ENCODE measurements at regions not wholly inside any gene's neighbourhood (a gene's known extent, or its start where the extent isn't known, plus 50 kb on each side); places are given as distances from the start of the nearest gene placed in this dataset.

DNA sequence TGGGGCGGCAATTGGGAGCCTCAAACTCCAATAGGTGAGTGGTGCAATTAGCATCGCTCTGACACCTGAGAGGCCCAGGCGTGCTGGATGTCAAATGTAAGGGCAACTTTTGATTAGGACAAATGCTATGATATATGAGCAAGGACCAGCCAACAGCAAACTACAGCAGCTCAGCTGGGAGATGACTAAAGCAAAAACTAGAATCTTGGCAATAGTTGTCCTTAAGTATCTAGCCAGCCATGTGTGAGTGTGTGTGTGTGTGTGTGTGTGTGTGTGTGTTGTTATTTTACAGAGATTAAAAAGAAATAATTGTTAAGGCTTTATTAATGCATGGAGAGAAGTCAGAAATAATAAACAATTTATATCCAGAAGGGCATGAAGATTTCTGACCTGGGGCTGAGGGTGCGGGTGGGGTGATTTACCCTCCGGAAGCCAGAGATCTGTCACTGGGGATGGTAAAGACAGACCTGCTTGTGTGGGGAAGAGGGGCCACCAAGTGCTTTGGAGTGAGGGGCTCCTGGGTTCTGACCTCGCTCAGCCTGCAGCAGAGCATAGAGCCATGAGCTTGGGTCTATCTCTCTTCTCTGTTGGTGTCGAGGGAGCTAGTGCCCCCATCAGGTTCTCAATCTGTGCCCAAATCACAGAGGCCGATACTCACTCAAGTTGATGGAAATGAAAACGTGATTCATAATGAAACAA lies 77.3 kb downstream of the EMX2 start:
- H3K36me3 ChIP-seq (ENCODE audit: control insufficient read depth in 1 of 2, insufficient read depth in 2 of 2, low read depth in 1 of 2, low read length in 2 of 2) = no peaks in the 10 kb centered on the region
- H3K4me1 ChIP-seq (ENCODE audit: control insufficient read depth, insufficient read depth, low read depth, low read length) = no peaks in the 10 kb centered on the region
- H2AFZ ChIP-seq (ENCODE audit: low read depth, low read length) = no peak overlapping the region
- H4K8ac ChIP-seq (ENCODE audit: low read length) = no peak overlapping the region
- H3K9ac ChIP-seq (ENCODE audit: low read length) = no peak overlapping the region
- H3K23ac ChIP-seq (ENCODE audit: low read length in 2 of 2) = no peak overlapping the region
- H2BK12ac ChIP-seq (ENCODE audit: low read length in 2 of 2) = no peak overlapping the region
- H3K18ac ChIP-seq (ENCODE audit: low read depth in 1 of 2, low read length in 2 of 2) = no peak overlapping the region
- H3K27me3 ChIP-seq (ENCODE audit: control insufficient read depth in 1 of 2, insufficient read depth in 1 of 2, low read length in 2 of 2) = peaks cover 0 to 24% of the 10 kb centered on the region in 2 experiments
- H3K14ac ChIP-seq (ENCODE audit: low read length in 2 of 2) = no peak overlapping the region
- H4K91ac ChIP-seq (ENCODE audit: low read length) = no peak overlapping the region
- no peaks in the 10 kb centered on the region for H3K79me1 ChIP-seq (replicated peaks; ENCODE audit: low read length, poor library complexity, severe bottlenecking)
- H2BK5ac ChIP-seq (ENCODE audit: low read depth, low read length, poor library complexity, severe bottlenecking) = no peak overlapping the region
- no peak overlapping the region for H2AK5ac ChIP-seq (ENCODE audit: low read length, severe bottlenecking)
- no peak overlapping the region for H3K27ac ChIP-seq (ENCODE audit: low read length, poor library complexity, severe bottlenecking)
- no peak overlapping the region for H3K4ac ChIP-seq (ENCODE audit: low read depth in 1 of 2, low read length in 2 of 2)
- H2BK15ac ChIP-seq (ENCODE audit: low read depth, poor library complexity, severe bottlenecking) = no peak overlapping the region
- DNase-seq = no peak
- no peaks in the 10 kb centered on the region for H3K9me3 ChIP-seq (ENCODE audit: control insufficient read depth, low read length)
- no peak overlapping the region for H3K4me2 ChIP-seq (ENCODE audit: low read length, poor library complexity, severe bottlenecking)
- WGBS = 81% methylated on average over 9 of the region's 9 CpGs
- H3K4me3 ChIP-seq (ENCODE audit: insufficient read depth in 1 of 2, low read depth in 1 of 2, low read length in 2 of 2) = peak overlapping the region in 1 of 2 experiments; percentile 8
- no peak overlapping the region for H2BK120ac ChIP-seq (ENCODE audit: low read depth, low read length)

DNA sequence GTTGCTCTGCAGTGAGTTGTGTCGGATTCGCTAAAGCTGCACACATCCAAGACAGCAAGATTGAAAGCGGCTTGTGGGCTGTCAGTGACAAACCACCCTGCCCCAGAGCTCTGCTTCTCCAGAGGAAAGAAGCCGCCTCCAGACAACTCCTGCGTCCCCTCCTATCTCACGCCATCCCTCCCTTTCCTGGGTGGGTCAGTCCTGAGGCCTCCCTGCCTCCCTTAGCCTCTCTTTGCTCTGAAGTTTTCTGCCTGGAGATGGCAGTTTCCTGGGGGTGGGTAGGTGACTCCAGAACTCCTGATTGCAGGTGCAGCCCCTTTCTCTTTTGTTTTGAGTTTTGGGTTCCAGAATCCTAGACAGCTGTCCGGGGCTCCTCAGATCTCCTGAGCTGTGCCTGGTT lies 78.7 kb downstream of the EMX2 start:
- H2BK15ac ChIP-seq (ENCODE audit: low read depth, poor library complexity, severe bottlenecking) = no peak overlapping the region
- no peak overlapping the region for H2BK12ac ChIP-seq (ENCODE audit: low read length in 2 of 2)
- no peak overlapping the region for H3K4me3 ChIP-seq (ENCODE audit: insufficient read depth in 1 of 2, low read depth in 1 of 2, low read length in 2 of 2)
- no peak overlapping the region for H3K9ac ChIP-seq (ENCODE audit: low read length)
- H3K4me1 ChIP-seq (ENCODE audit: control insufficient read depth, insufficient read depth, low read depth, low read length) = no peaks in the 10 kb centered on the region
- no peaks in the 10 kb centered on the region for H3K36me3 ChIP-seq (ENCODE audit: control insufficient read depth in 1 of 2, insufficient read depth in 2 of 2, low read depth in 1 of 2, low read length in 2 of 2)
- no peak overlapping the region for H3K27ac ChIP-seq (ENCODE audit: low read length, poor library complexity, severe bottlenecking)
- DNase-seq = no peak
- no peak overlapping the region for H2BK120ac ChIP-seq (ENCODE audit: low read depth, low read length)
- peaks cover 0 to 24% of the 10 kb centered on the region in 2 experiments for H3K27me3 ChIP-seq (ENCODE audit: control insufficient read depth in 1 of 2, insufficient read depth in 1 of 2, low read length in 2 of 2)
- no peak overlapping the region for H4K91ac ChIP-seq (ENCODE audit: low read length)
- no peak overlapping the region for H3K4me2 ChIP-seq (ENCODE audit: low read length, poor library complexity, severe bottlenecking)
- no peak overlapping the region for H3K18ac ChIP-seq (ENCODE audit: low read depth in 1 of 2, low read length in 2 of 2)
- no peaks in the 10 kb centered on the region for H3K9me3 ChIP-seq (ENCODE audit: control insufficient read depth, low read length)
- 88% methylated on average over 4 of the region's 7 CpGs for WGBS
- H3K4ac ChIP-seq (ENCODE audit: low read depth in 1 of 2, low read length in 2 of 2) = no peak overlapping the region
- H2AK5ac ChIP-seq (ENCODE audit: low read length, severe bottlenecking) = no peak overlapping the region
- H3K14ac ChIP-seq (ENCODE audit: low read length in 2 of 2) = no peak overlapping the region
- H2BK5ac ChIP-seq (ENCODE audit: low read depth, low read length, poor library complexity, severe bottlenecking) = no peak overlapping the region
- H4K8ac ChIP-seq (ENCODE audit: low read length) = no peak overlapping the region
- H2AFZ ChIP-seq (ENCODE audit: low read depth, low read length) = no peak overlapping the region
- no peak overlapping the region for H3K23ac ChIP-seq (ENCODE audit: low read length in 2 of 2)
- no peaks in the 10 kb centered on the region for H3K79me1 ChIP-seq (replicated peaks; ENCODE audit: low read length, poor library complexity, severe bottlenecking)

DNA sequence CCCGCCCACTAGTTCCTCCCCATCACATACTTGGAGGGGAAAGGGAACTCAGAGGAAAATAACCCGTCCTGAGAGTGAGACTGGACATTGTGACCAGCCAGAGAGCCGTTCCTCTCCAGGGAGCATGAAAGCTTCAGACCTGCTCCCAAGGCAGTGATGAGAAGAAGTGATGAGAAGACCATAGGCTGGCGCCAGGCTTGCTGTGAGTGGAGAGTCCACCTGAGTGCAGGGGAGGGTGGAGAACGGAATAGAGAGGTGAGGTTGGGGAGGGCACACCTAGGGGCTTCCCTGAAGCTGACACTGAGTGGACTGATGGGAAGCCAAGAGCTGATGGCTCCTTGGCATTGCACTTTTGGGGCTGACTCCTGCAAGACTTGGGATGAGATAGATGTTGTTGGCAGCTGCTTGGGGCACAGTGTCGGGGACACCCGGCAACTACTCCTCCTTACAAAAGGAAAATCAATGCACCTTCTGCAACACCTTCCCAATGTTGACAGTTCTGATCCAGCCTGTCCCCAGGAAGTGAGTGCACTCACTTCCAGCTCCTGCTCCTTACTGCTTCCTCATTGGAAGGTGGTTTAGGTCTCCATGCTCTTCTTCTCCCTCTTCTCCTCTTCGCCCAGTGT lies 79.4 kb downstream of the EMX2 start:
- H2BK120ac ChIP-seq (ENCODE audit: low read depth, low read length) = no peak overlapping the region
- no peaks in the 10 kb centered on the region for H3K9me3 ChIP-seq (ENCODE audit: control insufficient read depth, low read length)
- no peaks in the 10 kb centered on the region for H3K36me3 ChIP-seq (ENCODE audit: control insufficient read depth in 1 of 2, insufficient read depth in 2 of 2, low read depth in 1 of 2, low read length in 2 of 2)
- no peak overlapping the region for H3K23ac ChIP-seq (ENCODE audit: low read length in 2 of 2)
- no peak for DNase-seq
- no peaks in the 10 kb centered on the region for H3K79me1 ChIP-seq (replicated peaks; ENCODE audit: low read length, poor library complexity, severe bottlenecking)
- no peak overlapping the region for H3K18ac ChIP-seq (ENCODE audit: low read depth in 1 of 2, low read length in 2 of 2)
- no peak overlapping the region for H2BK15ac ChIP-seq (ENCODE audit: low read depth, poor library complexity, severe bottlenecking)
- no peak overlapping the region for H2BK5ac ChIP-seq (ENCODE audit: low read depth, low read length, poor library complexity, severe bottlenecking)
- peaks cover 0 to 24% of the 10 kb centered on the region in 2 experiments for H3K27me3 ChIP-seq (ENCODE audit: control insufficient read depth in 1 of 2, insufficient read depth in 1 of 2, low read length in 2 of 2)
- no peak overlapping the region for H4K8ac ChIP-seq (ENCODE audit: low read length)
- H3K4me1 ChIP-seq (ENCODE audit: control insufficient read depth, insufficient read depth, low read depth, low read length) = no peaks in the 10 kb centered on the region
- 67% methylated on average over 8 of the region's 8 CpGs for WGBS
- H3K9ac ChIP-seq (ENCODE audit: low read length) = no peak overlapping the region
- H3K4ac ChIP-seq (ENCODE audit: low read depth in 1 of 2, low read length in 2 of 2) = no peak overlapping the region
- peak overlapping the region in 1 of 2 experiments; percentile 7 for H3K14ac ChIP-seq (ENCODE audit: low read length in 2 of 2)
- H3K4me3 ChIP-seq (ENCODE audit: insufficient read depth in 1 of 2, low read depth in 1 of 2, low read length in 2 of 2) = no peak overlapping the region
- no peak overlapping the region for H2AK5ac ChIP-seq (ENCODE audit: low read length, severe bottlenecking)
- no peak overlapping the region for H4K91ac ChIP-seq (ENCODE audit: low read length)
- H3K4me2 ChIP-seq (ENCODE audit: low read length, poor library complexity, severe bottlenecking) = no peak overlapping the region
- H3K27ac ChIP-seq (ENCODE audit: low read length, poor library complexity, severe bottlenecking) = no peak overlapping the region
- no peak overlapping the region for H2BK12ac ChIP-seq (ENCODE audit: low read length in 2 of 2)
- no peak overlapping the region for H2AFZ ChIP-seq (ENCODE audit: low read depth, low read length)

DNA sequence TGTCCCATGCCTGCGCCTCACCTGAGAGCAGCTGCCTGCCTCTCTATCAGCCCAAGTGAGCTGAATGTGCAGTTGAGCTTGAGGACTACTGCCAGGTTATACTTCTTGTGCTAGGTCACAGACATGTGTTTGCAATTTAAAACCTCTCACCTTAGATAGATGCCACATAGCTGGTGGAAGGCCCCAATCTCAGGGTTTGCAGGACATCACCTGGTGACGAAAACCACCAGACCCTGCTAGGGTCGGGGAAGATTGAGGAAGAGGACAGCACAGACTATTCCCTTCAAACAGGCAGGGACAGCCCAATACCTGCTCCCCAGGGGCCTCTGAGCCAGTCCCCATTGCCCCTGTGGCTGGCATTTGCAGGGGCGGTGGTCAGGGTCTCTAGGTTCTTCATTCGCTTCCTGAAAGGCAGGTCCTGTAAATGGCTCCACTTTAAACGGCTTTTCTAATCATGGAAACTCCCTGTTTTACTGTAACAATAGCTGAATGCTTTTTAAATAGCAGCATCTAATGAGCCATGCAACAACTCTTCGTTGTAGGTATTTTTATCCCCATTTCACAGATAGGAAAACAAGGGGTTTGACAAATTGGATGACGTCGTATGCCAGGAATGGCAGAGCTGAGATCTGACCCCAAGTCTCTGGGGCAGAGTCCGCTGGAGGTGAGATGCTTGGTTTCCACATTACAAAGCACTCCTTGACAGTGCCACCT lies 80.1 kb downstream of the EMX2 start:
- H3K4me1 ChIP-seq (ENCODE audit: control insufficient read depth, insufficient read depth, low read depth, low read length) = no peaks in the 10 kb centered on the region
- H3K18ac ChIP-seq (ENCODE audit: low read depth in 1 of 2, low read length in 2 of 2) = no peak overlapping the region
- H3K4ac ChIP-seq (ENCODE audit: low read depth in 1 of 2, low read length in 2 of 2) = no peak overlapping the region
- H3K9me3 ChIP-seq (ENCODE audit: control insufficient read depth, low read length) = no peaks in the 10 kb centered on the region
- no peak overlapping the region for H2AK5ac ChIP-seq (ENCODE audit: low read length, severe bottlenecking)
- H3K14ac ChIP-seq (ENCODE audit: low read length in 2 of 2) = no peak overlapping the region
- no peak for DNase-seq
- no peak overlapping the region for H4K91ac ChIP-seq (ENCODE audit: low read length)
- 89% methylated on average over 9 of the region's 10 CpGs for WGBS
- H3K27me3 ChIP-seq (ENCODE audit: control insufficient read depth in 1 of 2, insufficient read depth in 1 of 2, low read length in 2 of 2) = peaks cover 0 to 24% of the 10 kb centered on the region in 2 experiments
- H2AFZ ChIP-seq (ENCODE audit: low read depth, low read length) = no peak overlapping the region
- no peaks in the 10 kb centered on the region for H3K79me1 ChIP-seq (replicated peaks; ENCODE audit: low read length, poor library complexity, severe bottlenecking)
- no peak overlapping the region for H2BK12ac ChIP-seq (ENCODE audit: low read length in 2 of 2)
- no peak overlapping the region for H4K8ac ChIP-seq (ENCODE audit: low read length)
- H3K4me2 ChIP-seq (ENCODE audit: low read length, poor library complexity, severe bottlenecking) = no peak overlapping the region
- no peak overlapping the region for H3K9ac ChIP-seq (ENCODE audit: low read length)
- H3K36me3 ChIP-seq (ENCODE audit: control insufficient read depth in 1 of 2, insufficient read depth in 2 of 2, low read depth in 1 of 2, low read length in 2 of 2) = no peaks in the 10 kb centered on the region
- no peak overlapping the region for H2BK15ac ChIP-seq (ENCODE audit: low read depth, poor library complexity, severe bottlenecking)
- no peak overlapping the region for H3K4me3 ChIP-seq (ENCODE audit: insufficient read depth in 1 of 2, low read depth in 1 of 2, low read length in 2 of 2)
- no peak overlapping the region for H3K27ac ChIP-seq (ENCODE audit: low read length, poor library complexity, severe bottlenecking)
- no peak overlapping the region for H2BK5ac ChIP-seq (ENCODE audit: low read depth, low read length, poor library complexity, severe bottlenecking)
- no peak overlapping the region for H3K23ac ChIP-seq (ENCODE audit: low read length in 2 of 2)
- H2BK120ac ChIP-seq (ENCODE audit: low read depth, low read length) = no peak overlapping the region
